ENCODE measurements at regions not wholly inside any gene's neighbourhood (a gene's known extent, or its start where the extent isn't known, plus 50 kb on each side); places are given as distances from the start of the nearest gene placed in this dataset.
"Not testable (repeated sequence)": the region's sequence is repeated elsewhere in the genome, so short reads cannot be mapped to it uniquely, and the experiment has no call there.

DNA sequence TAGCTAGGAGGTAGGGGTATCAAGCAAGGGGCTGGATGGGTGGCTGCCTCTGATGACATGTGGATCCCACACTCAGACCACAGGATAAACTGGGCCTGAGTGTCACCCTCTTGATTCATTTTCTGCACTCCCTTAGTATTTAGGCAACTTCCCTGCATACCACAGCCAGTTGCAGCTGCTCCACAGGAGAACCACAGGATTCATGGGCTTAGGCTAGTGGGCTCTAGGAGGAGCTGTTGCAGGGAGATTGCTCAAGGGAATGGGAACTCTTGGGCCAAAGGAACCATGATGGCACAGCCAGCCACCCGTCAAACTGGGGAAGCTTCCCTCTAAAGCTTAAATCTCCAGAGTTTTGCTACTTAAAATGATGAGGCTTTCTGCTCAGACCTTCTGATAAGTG lies 269.7 kb upstream of the ASIC2 start:
- DNase-seq (ENCODE audit: low spot score) = no peak

DNA sequence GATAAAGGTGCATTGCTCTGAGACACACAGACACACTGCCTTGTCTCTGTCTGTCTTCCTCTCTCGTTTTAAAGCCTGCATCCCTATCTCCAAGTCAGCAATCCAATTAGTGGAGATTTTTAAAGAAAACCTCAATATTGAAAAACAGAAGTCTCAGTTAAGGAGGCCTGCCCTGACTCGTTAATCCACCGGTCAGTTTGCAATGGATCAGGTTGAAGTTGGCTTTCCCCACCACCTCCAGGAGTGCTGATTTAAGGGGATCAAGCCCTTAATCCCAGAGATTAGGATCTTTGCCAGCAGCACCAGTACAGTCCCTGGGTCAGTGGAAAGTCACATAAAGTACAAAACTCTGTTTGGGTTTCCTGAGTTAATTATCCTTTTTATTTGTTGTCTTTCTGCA lies 271.1 kb upstream of the ASIC2 start:
- DNase-seq (ENCODE audit: low spot score) = no peak

DNA sequence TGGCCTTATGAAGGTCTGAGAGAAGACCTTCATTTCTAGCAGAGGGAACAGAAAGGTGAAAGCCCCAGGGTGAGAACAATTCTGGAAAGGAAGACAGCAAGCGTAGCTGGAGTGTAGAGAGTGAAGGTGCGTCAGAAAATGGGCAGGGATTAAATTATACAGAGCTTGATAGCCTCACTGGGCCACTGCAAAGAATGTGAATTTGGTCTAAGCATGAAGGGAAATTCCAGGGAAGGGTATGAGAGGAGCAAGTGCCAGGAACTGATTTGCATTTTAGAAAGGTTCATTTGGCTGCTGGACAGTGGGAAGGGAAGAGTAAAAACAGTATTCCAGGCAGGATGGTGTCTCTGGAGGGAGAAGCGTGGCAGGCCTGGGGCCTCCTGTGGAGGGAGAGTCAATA lies 274.1 kb upstream of the ASIC2 start:
- no peak for DNase-seq (ENCODE audit: low spot score)

DNA sequence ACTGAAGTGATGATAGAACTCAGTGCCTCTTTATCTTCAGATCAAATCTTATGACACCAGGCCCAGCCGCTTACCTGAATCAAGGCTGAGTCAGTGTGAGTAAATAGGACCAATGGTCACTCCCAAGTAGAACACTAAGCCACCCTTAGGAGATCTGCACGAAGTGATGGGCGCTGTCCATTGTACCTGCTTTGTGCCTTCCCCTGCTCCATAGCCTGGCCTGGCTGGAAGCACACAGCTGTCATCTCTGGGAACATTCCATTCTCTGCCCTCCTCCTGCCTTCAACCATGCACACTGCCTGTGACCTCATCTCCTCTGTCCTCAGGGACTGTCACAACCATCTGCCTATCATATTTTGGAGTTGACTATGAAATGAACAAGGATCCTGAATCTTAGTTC lies 279.5 kb upstream of the ASIC2 start:
- no peak for DNase-seq (ENCODE audit: low spot score)

DNA sequence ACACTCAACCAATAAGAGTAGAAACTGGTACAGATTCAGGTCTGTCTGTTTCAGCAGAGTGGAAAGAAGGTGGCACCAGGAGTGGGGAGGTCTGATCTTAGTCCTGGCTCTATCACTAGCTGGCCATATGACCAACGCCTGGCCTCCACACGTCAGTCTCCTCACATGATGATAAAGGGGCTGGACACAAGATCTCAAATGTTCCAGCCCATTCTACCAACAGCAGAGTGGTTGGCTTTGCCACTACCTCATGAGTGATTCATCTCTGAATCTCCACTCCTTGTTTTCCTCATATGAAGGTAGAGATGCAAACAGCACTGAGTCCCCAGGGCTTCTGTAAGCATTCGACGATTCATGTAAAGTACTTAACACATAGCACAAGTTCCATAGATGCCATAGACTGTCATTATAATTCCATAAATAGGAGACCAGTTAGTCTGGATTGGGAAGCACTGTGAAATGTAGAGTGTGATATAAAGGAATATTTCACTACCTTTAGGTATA lies 281.9 kb upstream of the ASIC2 start:
- no peak for DNase-seq (ENCODE audit: low spot score)

DNA sequence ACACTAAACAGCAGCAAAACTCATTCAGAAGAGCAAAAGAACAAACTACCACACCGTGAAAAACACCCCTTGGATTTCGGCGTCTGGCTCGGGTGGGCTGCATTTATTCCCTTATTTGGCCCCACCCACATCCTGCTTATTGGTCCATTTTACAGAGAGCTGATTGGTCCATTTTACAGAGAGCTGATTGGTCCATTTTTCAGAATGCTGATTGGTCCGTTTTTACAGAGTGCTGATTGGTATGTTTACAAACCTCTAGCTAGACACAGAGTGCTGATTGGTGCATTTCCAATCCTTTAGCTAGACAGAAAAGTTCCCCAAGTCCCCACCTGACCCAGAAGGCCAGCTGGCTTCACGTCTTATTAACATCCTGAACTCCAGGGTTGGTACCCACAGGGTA lies 286.6 kb upstream of the ASIC2 start:
- DNase-seq (ENCODE audit: low spot score) = not testable (repeated sequence)

DNA sequence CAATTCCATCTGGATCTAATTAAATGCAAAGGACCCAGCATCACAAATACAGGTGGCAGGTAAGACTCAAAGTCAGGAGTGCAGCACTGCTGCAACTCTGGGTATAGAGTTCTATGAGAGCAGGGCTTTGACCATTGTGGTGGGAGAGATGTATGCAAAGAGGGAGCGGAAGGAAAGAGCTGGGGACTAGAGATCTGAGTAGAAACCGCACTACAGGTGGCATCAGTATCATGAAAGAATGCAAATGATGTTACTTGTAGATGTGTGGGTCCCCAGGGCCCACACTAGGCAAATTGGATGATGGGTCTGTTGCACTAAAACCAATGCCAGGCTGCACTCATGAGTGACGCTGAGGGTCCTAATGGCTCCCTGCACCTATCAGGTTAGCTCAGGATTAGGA lies 287.1 kb upstream of the ASIC2 start:
- DNase-seq (ENCODE audit: low spot score) = no peak

DNA sequence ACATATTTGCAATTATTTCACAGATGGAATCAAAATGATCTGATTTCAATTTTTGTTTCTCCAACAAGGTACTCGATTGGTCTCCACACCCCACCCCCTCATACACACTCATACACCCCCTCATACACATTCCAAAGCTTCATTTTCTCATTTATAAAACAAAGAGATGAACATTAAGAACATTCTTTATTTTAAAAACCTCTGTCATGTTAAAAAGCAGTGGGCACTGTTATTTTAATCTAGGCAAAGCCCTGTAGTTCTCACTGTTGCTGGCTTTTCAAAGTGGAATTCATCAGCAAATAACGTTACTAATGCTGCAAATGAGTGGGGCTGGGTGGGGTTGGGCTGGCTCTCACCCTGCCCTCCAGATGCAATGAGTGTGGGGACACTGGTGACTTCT lies 289.6 kb upstream of the ASIC2 start:
- DNase-seq (ENCODE audit: low spot score) = no peak

DNA sequence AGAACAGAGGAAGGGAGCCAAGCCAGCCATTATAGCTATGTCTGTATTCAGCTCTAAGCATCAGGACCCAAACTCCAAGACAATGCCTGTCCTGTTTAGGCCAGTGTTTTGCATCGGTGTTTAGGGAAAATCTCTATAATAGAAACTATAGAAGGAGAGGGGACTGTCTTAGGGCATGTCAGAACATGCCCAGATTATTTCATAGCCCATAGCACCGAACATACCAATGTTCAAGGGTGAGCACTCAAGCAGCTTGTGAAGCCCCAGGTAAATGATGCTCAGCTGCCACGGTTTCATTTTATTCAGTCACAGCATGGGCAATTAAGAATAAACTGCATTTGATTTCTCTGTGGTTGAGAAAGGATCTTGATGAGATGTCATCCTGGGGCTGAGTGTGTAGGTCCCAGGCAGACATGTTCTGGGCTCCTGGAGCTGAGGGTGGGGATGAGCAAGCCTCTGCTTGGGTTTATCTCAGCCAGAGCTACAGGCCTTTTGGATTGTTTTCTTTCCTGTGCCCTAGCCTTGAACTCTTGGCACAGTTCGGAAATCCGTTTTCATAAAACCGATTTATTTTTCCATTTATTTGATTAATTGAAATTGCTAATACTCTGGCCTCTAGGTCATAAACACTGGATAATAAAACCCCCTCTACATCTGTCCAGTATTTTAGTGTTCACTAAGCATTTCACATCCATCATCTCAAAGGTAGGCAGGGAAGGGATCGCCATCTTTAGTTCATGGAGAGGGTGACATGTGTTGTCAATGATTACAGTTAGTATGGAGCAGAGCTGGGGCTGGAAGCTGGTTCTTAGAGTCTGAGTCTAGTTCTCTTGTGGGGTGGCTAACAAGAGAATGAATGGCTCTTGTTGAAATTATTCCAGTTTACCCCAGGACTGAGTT lies 290.7 kb upstream of the ASIC2 start:
- no peak for DNase-seq (ENCODE audit: low spot score)

DNA sequence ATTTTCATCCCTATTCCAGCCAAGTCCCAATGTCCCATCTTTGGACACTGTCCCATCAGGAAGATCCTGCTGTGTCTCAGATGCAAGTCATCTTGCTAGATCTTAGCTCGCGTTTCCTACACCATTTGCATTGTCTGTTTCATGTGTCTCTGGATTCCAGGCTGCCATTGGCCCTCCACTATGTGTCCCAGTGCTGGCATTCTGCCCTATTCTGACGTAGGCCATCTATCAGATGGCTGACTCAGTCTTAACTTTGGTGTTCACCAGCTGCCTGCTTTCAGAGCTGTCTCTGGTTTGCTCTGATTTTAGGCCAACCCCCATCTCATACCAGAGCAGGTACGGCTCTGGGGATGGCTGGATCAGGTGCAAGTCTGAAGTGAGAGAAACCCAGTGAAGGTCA lies 300.9 kb upstream of the ASIC2 start:
- DNase-seq (ENCODE audit: low spot score) = peak; percentile 12

DNA sequence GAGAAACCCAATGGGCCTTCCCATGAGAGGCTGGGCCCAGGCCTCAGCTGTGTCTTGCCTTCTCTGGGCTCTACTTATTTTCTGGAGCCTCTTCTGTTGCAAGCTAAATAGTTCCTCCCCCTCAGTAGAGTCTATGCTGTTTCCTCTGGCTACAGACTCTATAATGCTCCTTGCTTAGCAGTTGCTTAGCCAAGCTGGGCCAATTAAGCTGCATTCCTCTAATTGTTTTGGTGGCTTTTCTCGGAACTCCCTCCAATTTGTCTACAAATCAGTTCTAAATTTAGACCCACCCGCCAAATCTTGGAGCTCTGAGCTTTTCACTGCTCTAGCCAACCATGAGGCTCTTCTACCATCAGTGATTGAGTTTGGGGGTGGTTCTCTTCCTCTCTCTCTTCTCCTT lies 302.7 kb upstream of the ASIC2 start:
- no peak for DNase-seq (ENCODE audit: low spot score)

DNA sequence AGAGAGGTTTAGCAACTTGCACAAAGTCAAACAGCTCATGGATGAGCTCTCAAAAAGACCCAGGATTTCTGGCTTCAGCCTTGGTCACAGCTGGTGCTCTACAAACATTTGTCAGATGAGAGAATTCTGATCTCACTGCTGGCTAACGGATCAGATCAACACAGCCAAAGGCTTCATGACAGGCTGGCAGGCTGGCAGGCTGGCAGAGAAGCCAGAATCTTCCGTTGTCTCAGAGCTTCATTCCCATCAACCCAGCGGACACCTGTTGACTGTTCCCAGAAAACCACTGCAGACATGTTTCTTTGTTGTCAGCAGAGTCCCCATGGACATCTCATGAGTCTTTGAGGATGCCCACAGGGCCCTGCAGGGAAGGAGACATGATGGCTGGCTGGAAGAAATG lies 303.8 kb upstream of the ASIC2 start:
- peak; percentile 58 for DNase-seq (ENCODE audit: low spot score)

DNA sequence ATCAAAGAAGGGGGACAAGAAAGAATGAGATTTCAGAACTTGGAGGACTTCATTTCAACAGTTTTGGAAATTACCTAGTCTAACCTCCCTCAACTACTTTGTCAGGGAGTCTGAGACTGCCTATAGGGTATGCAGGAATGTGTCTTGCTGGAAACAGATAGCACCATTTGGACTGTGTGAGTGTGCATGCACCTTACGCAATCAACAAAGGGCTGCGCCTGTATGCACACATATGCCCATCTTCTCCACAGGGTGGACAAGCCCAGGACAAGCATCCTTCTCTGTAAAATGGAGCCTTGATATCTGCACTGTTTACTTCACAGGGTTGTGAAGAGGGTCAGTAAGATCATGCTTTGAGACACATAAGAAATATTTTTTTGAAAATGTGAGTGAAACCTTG lies 305.7 kb upstream of the ASIC2 start:
- no peak for DNase-seq (ENCODE audit: low spot score)

DNA sequence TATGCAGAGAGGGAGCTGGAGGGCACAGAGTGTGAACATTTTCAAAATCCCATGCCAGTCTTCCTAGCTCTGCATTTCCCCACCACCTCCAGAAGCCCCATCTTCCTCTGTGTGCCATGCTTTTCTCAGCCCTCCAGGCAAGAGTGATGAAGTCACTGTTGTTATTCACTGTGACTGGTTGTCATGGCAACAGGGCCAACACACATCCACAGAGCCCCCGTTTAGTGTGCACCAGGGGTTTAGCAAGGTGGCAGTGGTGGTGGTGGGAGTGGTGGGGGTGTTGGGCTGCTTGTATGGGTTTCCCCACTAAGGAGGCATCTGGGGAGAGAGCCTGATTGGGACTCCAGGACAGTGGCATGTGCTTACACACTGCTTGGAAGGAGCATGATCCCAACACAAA lies 309.9 kb upstream of the ASIC2 start:
- DNase-seq (ENCODE audit: low spot score) = no peak

DNA sequence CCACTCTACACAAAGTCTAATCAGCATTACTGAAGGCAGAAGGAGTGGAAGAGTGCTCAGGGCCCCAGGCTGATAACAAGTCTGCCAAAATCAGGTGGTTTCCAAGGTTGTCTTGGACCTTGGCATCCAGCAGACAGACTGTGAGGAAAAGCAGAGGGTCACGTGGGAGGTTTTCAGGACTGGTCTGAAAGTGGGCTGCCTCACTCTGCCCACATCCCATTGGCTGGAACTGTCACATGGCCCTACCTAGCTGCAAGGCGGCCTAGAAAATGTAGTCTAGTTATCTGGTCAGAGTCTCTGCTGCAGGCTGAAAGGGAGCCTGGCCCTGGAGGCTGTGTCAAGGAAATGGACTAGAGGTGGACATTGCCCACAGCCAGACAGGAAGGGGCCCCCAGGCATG lies 310.7 kb upstream of the ASIC2 start:
- no peak for DNase-seq (ENCODE audit: low spot score)

DNA sequence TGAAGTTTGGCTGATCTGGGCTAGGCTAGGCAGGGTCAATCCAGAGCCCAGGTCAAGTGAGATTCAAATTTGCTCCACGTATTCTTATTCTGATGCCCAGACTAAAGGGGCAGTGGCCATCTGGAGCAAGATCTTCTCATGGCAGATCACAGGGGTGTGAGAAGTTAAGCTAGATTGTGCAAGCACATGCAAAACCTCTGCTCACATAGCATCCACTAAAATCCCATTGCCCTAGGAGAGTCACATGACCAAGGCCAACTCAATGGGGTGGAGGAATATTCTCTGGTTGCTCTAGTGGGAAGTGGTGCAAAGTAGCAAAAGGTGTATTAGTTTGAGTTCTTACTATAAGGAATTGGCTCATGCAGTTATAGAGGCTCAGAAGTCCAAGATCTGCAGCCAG lies 318.4 kb upstream of the ASIC2 start:
- no peak for DNase-seq (ENCODE audit: low spot score)

DNA sequence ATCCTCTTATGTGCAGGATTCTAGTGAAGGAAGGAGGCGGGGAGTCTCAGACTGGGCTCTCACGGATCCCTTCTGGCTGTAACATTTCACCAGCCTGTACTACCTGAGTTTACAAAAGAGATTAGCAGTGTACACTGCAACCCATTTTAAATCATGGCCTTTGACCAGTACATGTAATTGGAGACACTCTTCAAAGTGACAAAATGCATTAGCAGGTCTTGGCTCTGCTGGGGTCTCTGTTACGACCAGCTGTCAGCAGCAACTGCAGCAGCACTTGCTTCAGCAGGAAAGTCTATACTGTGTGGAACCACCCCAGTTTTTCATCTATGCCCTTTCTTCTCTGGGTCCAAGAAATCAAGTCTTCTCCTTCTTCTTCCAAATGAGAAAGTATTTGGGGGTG lies 322.8 kb upstream of the ASIC2 start:
- DNase-seq (ENCODE audit: low spot score) = no peak

DNA sequence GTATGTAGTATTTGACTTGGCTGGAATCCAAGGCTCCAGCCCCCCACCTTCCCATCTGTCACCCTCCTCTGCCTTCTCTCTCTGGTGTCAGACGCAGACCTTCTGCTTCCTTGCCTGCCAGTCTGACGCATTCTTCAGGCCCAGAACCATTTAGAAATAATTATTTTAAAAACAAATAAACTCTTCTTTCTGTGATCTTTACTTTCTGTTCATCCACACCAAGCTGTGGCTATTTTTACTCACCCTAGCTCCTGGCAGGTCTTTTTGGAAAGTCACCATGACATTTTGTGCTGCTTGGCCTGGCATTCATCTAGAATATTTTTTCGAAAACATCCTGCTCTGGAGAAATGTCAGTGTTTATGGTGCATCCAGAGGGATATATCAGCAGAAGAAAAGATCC lies 330.7 kb upstream of the ASIC2 start:
- no peak for DNase-seq (ENCODE audit: low spot score)

DNA sequence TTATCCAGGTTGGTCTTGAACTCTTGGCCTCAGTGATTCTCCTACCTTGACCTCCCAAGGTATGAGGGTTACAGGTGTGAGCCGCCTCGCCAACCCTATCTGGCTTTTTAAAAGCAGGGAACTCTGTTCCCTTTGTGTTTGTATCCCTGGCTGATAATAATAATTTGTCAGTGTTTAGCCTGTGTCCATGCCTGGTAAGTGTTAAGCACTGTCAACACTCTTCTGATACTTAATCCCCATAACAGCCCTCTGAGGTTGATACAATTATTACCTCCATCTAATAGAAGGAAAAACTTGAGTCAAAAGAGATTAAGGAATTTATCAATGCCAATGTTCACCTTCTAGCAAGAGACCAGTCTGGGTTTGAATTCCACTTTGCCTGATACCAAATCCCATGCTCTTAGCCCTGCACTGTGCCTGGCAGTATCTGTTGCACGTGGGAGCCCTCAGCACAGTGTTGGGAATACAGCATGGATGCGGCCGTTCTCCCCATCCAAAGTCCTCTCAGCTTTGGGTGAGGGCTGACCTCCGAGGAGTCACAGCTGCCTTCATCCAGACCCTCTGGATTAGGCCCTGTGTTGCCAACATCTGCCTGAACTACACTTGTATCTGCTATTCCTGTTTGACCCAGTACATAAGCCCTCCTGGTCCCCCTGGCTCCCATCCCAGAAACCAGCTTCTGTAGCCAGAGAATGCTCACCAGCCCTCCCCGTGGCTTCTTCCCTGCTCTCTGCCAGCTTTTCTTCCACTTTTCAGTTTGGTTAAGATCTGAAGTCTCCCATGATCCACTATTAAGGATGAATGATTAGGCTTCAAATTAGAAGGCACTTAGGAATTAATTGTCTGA lies 335.6 kb upstream of the ASIC2 start:
- no peak for DNase-seq (ENCODE audit: low spot score)

DNA sequence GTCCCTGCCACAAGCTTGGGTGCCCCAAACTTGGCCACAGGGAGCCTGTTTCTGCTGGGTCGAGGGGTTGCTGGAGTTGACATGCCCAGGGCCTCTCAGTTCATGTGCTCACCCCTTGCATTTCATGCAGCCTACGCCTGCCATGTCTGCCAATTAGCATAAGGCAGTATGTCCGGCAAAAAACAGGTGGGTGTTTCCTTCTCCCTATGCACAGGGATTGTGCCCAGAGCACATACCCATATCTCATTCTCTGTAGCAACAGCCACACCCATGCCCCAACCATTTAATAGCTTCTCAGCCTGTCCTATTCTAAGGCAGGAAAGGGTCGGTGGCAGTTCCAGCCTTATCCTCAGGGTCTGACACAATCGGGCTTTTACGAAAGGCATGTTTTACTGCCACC lies 340.4 kb upstream of the ASIC2 start:
- no peak for DNase-seq (ENCODE audit: low spot score)

DNA sequence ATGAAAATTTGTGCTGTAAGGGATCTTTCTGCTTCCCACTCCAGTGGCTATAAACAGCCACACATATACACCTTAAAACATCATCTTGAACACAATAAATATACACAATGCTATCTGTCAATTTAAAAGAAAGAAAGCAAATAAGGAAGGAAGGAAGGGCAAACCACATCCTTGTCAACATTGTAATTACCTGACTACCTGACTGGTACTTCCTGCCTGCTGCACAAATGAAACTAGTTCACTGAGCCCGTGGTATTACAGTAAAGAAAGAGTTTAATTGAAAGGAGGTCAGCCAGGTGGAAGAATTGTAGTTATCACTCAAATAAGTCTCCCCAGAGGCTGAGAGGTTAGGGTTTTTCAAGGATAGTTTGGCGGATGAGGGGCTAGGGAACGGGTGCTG lies 344.4 kb upstream of the ASIC2 start:
- DNase-seq (ENCODE audit: low spot score) = no peak

DNA sequence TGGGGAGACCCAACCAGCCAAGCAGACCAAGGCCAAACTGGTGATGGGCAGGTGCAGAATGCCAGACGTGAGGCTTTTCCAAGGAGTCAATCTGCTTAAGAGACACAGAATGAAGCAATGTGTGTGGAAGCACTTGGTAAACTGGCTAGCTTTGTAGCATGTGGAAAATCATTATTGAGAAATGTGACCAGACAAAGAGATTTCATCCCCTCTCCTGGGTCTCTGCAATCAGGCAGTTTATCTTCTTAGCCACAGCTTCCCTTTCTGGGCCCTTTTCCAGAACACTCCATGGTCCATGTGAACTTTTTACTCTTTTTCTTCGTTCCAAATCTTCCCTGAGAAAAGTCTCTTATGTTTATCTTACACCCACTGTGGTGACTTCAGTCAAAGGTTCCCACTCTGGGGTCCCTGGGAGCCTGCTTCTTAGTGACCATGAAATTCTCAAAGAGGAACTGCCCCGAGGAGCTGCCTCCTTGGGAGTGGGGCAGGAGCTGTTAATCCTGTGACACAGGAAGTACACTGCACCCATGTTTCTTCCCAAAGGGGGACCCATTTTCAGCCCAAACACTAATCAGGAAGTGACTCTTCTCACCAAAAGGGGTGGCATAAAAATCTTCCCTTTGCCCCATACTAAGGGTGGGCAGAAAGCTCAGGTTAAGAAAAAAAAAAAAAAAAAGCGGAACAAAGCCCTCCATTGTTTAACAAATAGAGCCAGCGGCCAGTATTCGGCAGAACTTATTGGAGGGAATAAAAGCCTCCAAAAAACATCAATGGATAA lies 346.2 kb upstream of the ASIC2 start:
- DNase-seq (ENCODE audit: low spot score) = no peak

Data from globus pallidus (tissue), 1 donor.